ENCODE measurements at regions not wholly inside any gene's neighbourhood (a gene's known extent, or its start where the extent isn't known, plus 50 kb on each side); places are given as distances from the start of the nearest gene placed in this dataset.

DNA sequence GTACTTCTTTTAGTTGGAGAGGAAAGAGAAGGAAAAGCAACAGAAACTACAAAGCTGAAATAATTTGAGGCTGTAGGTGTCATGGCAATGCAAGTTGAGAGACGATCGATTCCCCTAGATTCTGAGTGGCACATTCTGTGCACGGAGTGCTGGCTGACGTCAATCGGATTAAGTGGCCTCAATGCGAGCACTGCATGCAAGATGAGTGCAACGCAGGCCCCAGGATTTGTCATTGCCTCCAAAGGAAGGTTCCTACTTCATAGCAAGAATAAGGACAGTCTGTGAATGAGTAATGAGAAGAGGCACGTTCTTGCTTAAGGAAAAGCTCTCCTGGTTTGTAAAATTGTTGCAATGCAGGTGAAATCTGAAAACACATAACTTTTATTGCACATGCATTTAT, 892.4 kb downstream of the KCNA4 start:
- no peak for TF ChIP-seq ZBTB7A (IDR thresholded peaks at IDR 0.05; ENCODE audit: low read depth)
- no peak for TF ChIP-seq TAF1 (IDR thresholded peaks at IDR 0.05; ENCODE audit: low read depth)
- TF ChIP-seq YY1 (IDR thresholded peaks at IDR 0.05; ENCODE audit: low read depth) = no peak
- no peak for TF ChIP-seq CREB1 (IDR thresholded peaks at IDR 0.05; ENCODE audit: low read depth)
- no peak for TF ChIP-seq NFIC (IDR thresholded peaks at IDR 0.05)
- TF ChIP-seq, protein P1, sequence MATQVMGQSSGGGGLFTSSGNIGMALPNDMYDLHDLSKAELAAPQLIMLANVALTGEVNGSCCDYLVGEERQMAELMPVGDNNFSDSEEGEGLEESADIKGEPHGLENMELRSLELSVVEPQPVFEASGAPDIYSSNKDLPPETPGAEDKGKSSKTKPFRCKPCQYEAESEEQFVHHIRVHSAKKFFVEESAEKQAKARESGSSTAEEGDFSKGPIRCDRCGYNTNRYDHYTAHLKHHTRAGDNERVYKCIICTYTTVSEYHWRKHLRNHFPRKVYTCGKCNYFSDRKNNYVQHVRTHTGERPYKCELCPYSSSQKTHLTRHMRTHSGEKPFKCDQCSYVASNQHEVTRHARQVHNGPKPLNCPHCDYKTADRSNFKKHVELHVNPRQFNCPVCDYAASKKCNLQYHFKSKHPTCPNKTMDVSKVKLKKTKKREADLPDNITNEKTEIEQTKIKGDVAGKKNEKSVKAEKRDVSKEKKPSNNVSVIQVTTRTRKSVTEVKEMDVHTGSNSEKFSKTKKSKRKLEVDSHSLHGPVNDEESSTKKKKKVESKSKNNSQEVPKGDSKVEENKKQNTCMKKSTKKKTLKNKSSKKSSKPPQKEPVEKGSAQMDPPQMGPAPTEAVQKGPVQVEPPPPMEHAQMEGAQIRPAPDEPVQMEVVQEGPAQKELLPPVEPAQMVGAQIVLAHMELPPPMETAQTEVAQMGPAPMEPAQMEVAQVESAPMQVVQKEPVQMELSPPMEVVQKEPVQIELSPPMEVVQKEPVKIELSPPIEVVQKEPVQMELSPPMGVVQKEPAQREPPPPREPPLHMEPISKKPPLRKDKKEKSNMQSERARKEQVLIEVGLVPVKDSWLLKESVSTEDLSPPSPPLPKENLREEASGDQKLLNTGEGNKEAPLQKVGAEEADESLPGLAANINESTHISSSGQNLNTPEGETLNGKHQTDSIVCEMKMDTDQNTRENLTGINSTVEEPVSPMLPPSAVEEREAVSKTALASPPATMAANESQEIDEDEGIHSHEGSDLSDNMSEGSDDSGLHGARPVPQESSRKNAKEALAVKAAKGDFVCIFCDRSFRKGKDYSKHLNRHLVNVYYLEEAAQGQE (IDR thresholded peaks at IDR 0.05; ENCODE audit: low read depth) = no peak
- no peak for TF ChIP-seq TCF12 (IDR thresholded peaks at IDR 0.05; ENCODE audit: low read depth)

DNA sequence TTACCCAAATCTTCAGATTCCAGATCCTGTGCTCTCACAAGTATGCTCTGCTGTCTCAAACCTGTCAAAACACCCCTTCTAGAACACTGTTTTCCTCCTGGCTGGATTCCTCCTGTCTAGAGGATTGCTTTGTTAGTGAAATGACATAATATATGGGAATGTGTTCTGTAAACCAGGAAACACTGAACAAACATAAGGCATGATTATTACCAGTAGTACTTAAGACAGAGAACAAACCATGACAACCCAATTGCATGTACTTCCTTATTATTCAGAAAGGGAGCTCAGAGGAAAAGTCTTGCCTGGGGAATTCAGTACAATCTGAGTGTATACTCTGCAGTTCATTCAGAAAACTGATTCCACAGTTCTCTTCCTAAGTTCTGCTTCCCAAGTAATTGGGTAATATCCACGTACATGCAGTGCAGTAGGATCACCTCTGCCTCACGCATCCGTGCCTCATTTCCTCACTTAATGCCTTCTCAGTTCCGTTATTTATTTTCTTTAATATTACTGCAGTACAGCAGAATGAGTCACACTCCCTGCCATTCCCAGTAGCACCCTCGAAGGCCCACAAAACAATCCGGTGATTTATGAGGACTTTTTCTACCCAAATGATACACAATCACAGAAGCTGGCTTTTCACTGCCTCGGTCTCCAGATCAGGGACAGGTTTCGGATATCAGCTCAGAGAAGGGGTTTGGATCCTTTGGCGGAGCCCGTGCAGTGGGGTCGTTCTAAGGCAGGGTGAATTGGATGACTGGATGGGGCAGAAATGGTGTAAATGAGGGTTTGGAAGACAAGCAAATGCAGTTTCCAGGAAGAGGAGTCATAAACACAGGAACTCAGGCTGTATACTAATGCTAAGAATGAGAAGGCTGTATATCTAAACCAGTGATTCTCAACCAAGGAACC, 896.9 kb downstream of the KCNA4 start:
- no peak for TF ChIP-seq TAF1 (IDR thresholded peaks at IDR 0.05; ENCODE audit: low read depth)
- TF ChIP-seq EGR1 (IDR thresholded peaks at IDR 0.05) = no peak
- TF ChIP-seq, protein P1 (IDR thresholded peaks at IDR 0.05; ENCODE audit: low read depth) = no peak
- TF ChIP-seq CREB1 (IDR thresholded peaks at IDR 0.05; ENCODE audit: low read depth) = no peak
- TF ChIP-seq NFIC (IDR thresholded peaks at IDR 0.05) = no peak
- TF ChIP-seq, protein P2, sequence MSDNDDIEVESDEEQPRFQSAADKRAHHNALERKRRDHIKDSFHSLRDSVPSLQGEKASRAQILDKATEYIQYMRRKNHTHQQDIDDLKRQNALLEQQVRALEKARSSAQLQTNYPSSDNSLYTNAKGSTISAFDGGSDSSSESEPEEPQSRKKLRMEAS (IDR thresholded peaks at IDR 0.05) = no peak
- TF ChIP-seq FOXM1 (IDR thresholded peaks at IDR 0.05; ENCODE audit: borderline replicate concordance, low read depth) = no peak
- TF ChIP-seq EP300 (IDR thresholded peaks at IDR 0.05; ENCODE audit: borderline replicate concordance) = no peak
- no peak for TF ChIP-seq YY1 (IDR thresholded peaks at IDR 0.05; ENCODE audit: low read depth)
- TF ChIP-seq TEAD4 (IDR thresholded peaks at IDR 0.05) = no peak

DNA sequence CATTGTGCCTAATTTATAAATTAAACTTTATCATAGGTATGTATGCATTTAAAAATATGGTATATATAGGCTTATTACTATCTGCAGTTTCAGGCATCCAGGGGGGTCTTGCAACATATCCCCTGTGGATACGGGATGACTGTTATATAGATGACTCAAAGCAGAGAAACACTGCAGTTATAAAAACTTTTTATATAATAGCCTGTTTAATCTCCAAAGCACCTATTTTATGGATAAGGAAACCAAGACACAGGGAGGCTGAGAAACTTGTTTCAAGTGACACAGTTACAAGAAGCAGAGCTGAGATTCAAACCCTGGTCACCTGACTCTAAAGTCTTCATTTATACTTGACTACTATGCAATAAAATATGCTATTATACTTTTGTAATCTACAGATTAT, 897.7 kb downstream of the KCNA4 start:
- TF ChIP-seq CEBPB (IDR thresholded peaks at IDR 0.05) (no peak), EGR1 (IDR thresholded peaks at IDR 0.05) (no peak), YY1 (IDR thresholded peaks at IDR 0.05; ENCODE audit: low read depth) (no peak), TCF12 (IDR thresholded peaks at IDR 0.05; ENCODE audit: low read depth) (no peak), ZBTB7A (IDR thresholded peaks at IDR 0.05; ENCODE audit: low read depth) (no peak), TEAD4 (IDR thresholded peaks at IDR 0.05) (no peak), EP300 (IDR thresholded peaks at IDR 0.05; ENCODE audit: borderline replicate concordance) (no peak), FOXM1 (IDR thresholded peaks at IDR 0.05; ENCODE audit: borderline replicate concordance, low read depth) (no peak), CREB1 (IDR thresholded peaks at IDR 0.05; ENCODE audit: low read depth) (no peak), TAF1 (IDR thresholded peaks at IDR 0.05; ENCODE audit: low read depth) (no peak), RAD21 (IDR thresholded peaks at IDR 0.05; ENCODE audit: low read depth) (no peak), NFIC (IDR thresholded peaks at IDR 0.05) (no peak)
- TF ChIP-seq, protein P3, sequence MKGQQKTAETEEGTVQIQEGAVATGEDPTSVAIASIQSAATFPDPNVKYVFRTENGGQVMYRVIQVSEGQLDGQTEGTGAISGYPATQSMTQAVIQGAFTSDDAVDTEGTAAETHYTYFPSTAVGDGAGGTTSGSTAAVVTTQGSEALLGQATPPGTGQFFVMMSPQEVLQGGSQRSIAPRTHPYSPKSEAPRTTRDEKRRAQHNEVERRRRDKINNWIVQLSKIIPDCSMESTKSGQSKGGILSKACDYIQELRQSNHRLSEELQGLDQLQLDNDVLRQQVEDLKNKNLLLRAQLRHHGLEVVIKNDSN (IDR thresholded peaks at IDR 0.05) = no peak
- TF ChIP-seq, protein P2 (IDR thresholded peaks at IDR 0.05) = no peak
- TF ChIP-seq, protein P1 (IDR thresholded peaks at IDR 0.05; ENCODE audit: low read depth) = no peak

DNA sequence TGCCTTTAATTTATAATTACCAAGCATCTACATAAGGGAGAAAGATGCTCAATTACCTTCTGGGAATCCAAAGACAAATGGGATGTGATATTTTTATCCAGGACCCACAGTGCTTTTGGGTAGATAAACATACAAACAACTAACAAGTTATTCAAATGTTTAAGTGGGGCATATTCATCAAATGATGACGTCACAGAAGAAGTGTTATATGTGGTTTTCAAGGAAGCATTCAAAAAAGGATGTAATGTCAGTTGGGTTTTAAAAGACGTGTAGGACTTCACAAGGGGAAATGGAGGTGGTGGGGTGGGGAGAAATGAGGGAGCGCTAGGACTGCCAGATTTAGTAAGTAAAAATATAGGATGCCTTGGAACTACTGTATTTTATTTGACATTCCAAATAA, 915.9 kb downstream of the KCNA4 start:
- TF ChIP-seq YY1 (IDR thresholded peaks at IDR 0.05; ENCODE audit: low read depth) (no peak), EGR1 (IDR thresholded peaks at IDR 0.05) (no peak), CEBPB (IDR thresholded peaks at IDR 0.05) (no peak), TEAD4 (IDR thresholded peaks at IDR 0.05) (no peak), RAD21 (IDR thresholded peaks at IDR 0.05; ENCODE audit: low read depth) (no peak), ZBTB7A (IDR thresholded peaks at IDR 0.05; ENCODE audit: low read depth) (no peak), CREB1 (IDR thresholded peaks at IDR 0.05; ENCODE audit: low read depth) (no peak), FOXM1 (IDR thresholded peaks at IDR 0.05; ENCODE audit: borderline replicate concordance, low read depth) (no peak), TCF12 (IDR thresholded peaks at IDR 0.05; ENCODE audit: low read depth) (no peak), NFIC (IDR thresholded peaks at IDR 0.05) (no peak), EP300 (IDR thresholded peaks at IDR 0.05; ENCODE audit: borderline replicate concordance) (no peak)
- TF ChIP-seq, protein P2 (IDR thresholded peaks at IDR 0.05) = no peak
- TF ChIP-seq, protein P1 (IDR thresholded peaks at IDR 0.05; ENCODE audit: low read depth) = no peak
- TF ChIP-seq, protein P3 (IDR thresholded peaks at IDR 0.05) = no peak

Data from Ishikawa (cell line).